ENCODE measurements at regions not wholly inside any gene's neighbourhood (a gene's known extent, or its start where the extent isn't known, plus 50 kb on each side); places are given as distances from the start of the nearest gene placed in this dataset.

GRCh38 chr6:87832025-87832825, 130.2 kb upstream of the AKIRIN2 start:
- Histone ChIP-seq H3K4me1 (peaks cover 0 to 4% (median 0%) of the 10 kb centered on the region in 4 donors), H3K4me3 (peak overlapping the region; percentile 45 to 48), H3K9me3 (no peaks in the 10 kb centered on the region), H3K36me3 (no peaks in the 10 kb centered on the region), H3K27me3 (peaks cover 0 to 4% of the 10 kb centered on the region in 2 donors), H3K27ac (peak overlapping the region in 1 of 2 donors; percentile 24)
- peak; percentile 41 to 48 for TF ChIP-seq CTCF (IDR thresholded peaks at IDR 0.05)
- DNase-seq, result no peak
- intact Hi-C loops (cut with DNase I; ENCODE audit: low total_unique reads), result no loop called here

DNA sequence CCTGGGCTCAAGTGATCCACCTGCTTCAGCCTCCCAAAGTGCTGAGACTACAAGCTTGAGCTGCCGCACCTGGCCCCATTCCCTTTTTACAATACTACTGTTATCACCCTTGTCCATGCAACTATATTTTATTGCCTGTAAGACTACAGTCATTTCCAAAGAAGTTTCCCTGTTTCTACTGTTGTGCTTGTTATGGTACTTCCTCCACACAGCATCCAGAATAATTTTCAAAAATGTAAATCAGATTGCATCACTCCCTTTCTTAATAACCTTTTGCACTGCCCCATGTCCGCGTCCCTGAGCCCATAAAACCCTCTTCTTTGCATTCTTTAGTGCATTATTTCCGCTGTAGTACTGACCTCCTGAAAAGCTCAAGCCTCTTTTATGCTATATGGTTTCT, 128.9 kb upstream of the AKIRIN2 start:
- H3K9me3 ChIP-seq, result no peaks in the 10 kb centered on the region
- H3K4me3 ChIP-seq, result no peak overlapping the region
- H3K36me3 ChIP-seq, result no peaks in the 10 kb centered on the region
- no peak for DNase-seq
- peaks cover 0 to 4% of the 10 kb centered on the region in 2 donors for H3K27me3 ChIP-seq
- TF ChIP-seq CTCF (IDR thresholded peaks at IDR 0.05), result no peak
- no peak overlapping the region for H3K27ac ChIP-seq
- intact Hi-C loops (cut with DNase I; ENCODE audit: low total_unique reads), result no loop called here
- H3K4me1 ChIP-seq, result peaks cover 0 to 4% (median 0%) of the 10 kb centered on the region in 4 donors

GRCh38 chr6:87829622-87830121, 127.6 kb upstream of the AKIRIN2 start:
- intact Hi-C loops (cut with DNase I; ENCODE audit: low total_unique reads), result no loop called here
- no peaks in the 10 kb centered on the region for H3K9me3 ChIP-seq

GRCh38 chr6:87828044-87828443, 126.0 kb upstream of the AKIRIN2 start:
- Histone ChIP-seq H3K4me3 (no peak overlapping the region), H3K9me3 (no peaks in the 10 kb centered on the region), H3K27ac (no peak overlapping the region), H3K27me3 (peaks cover 0 to 4% of the 10 kb centered on the region in 2 donors), H3K36me3 (no peaks in the 10 kb centered on the region), H3K4me1 (peaks cover 0 to 4% (median 0%) of the 10 kb centered on the region in 4 donors)
- no peak for DNase-seq
- no peak for TF ChIP-seq CTCF (IDR thresholded peaks at IDR 0.05)
- intact Hi-C loops (cut with DNase I; ENCODE audit: low total_unique reads), result no loop called here

More at GRCh38 chr6:87829622-87830121, 127.6 kb upstream of the AKIRIN2 start:
- Histone ChIP-seq H3K36me3 (no peaks in the 10 kb centered on the region), H3K4me1 (peaks cover 0 to 4% (median 0%) of the 10 kb centered on the region in 4 donors), H3K4me3 (no peak overlapping the region), H3K27ac (no peak overlapping the region), H3K27me3 (peaks cover 0 to 4% of the 10 kb centered on the region in 2 donors)
- no peak for TF ChIP-seq CTCF (IDR thresholded peaks at IDR 0.05)
- DNase-seq, result no peak

DNA sequence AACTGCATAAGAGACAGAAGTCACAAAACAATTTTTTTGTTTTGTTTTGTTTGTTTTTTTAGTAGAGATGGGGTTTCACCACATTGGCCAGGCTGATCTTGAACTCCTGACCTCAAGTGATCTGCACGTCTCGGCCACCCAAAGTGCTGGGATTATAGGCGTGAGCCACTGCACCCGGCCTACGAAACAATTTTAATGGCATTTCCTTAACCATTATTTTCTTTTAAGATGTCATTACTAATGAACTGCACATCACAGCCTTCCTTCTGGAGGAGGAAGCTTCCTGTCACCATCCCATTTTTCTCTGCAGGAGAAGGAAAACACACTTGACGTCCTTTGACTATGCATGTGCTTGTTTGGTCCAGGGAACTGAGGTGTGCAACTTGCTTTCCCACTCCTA, 125.3 kb upstream of the AKIRIN2 start:
- Histone ChIP-seq H3K4me3 (no peak overlapping the region), H3K27me3 (peaks cover 0 to 4% of the 10 kb centered on the region in 2 donors), H3K27ac (no peak overlapping the region), H3K9me3 (no peaks in the 10 kb centered on the region), H3K4me1 (peaks cover 0 to under 1% (median 0%) of the 10 kb centered on the region in 4 donors), H3K36me3 (no peaks in the 10 kb centered on the region)
- no peak for TF ChIP-seq CTCF (IDR thresholded peaks at IDR 0.05)
- intact Hi-C loops (cut with DNase I; ENCODE audit: low total_unique reads), result no loop called here
- DNase-seq, result no peak
